SJSA1 (cell line): ENCODE measurements at regions not wholly inside any gene's neighbourhood (a gene's known extent, or its start where the extent isn't known, plus 50 kb on each side); places are given as distances from the start of the nearest gene placed in this dataset.

ENCODE experiments used
- DNase-seq, 2 experiments: peaks; one replicate each; pipeline ENCODE4 v3.0.0-alpha.2; 2015 to 2020; ENCODE audit warnings: low spot score in 2 of 2, low read depth in 1 of 2
- H3K27ac ChIP-seq: fragments of 250-450 bp; sonication (Bioruptor Pico); 2 replicates; pipeline ENCODE4 v1.5.1; 2020; ENCODE audit warnings: mild to moderate bottlenecking, moderate library complexity
- H3K27me3 ChIP-seq: fragments of 250-450 bp; sonication (Bioruptor Pico); replicated peaks from 2 replicates; pipeline ENCODE4 v1.5.1; 2020; ENCODE audit warnings: mild to moderate bottlenecking, moderate library complexity
- H3K36me3 ChIP-seq: fragments of 250-450 bp; sonication (Bioruptor Pico); 2 replicates; pipeline ENCODE4 v1.5.1; 2020; ENCODE audit warnings: mild to moderate bottlenecking
- H3K4me1 ChIP-seq: fragments of 250-450 bp; sonication (Bioruptor Pico); replicated peaks from 2 replicates; pipeline ENCODE4 v1.6.1; 2021; ENCODE audit warnings: mild to moderate bottlenecking
- H3K4me3 ChIP-seq: fragments of 250-450 bp; sonication (Bioruptor Pico); 2 replicates; pipeline ENCODE4 v1.5.1; 2020; ENCODE audit warnings: mild to moderate bottlenecking
- H3K9me3 ChIP-seq: fragments of 250-450 bp; sonication (Bioruptor Pico); replicated peaks from 2 replicates; pipeline ENCODE4 v1.5.1; 2020; ENCODE audit warnings: mild to moderate bottlenecking

- no peak overlapping the region for H3K4me3 ChIP-seq
- H3K36me3 ChIP-seq = no peaks in the 10 kb centered on the region
- no peaks in the 10 kb centered on the region for H3K4me1 ChIP-seq
- no peak for DNase-seq
- no peaks in the 10 kb centered on the region; the same call in 1 of the 2 replicates for H3K27me3 ChIP-seq
- H3K9me3 ChIP-seq = no peaks in the 10 kb centered on the region
- H3K27ac ChIP-seq = no peak overlapping the region
Measured at GRCh38 chr14:21993837-21994236, 320.2 kb upstream of the OR4E1 start.

GRCh38 chr14:21993070-21993469 lies 319.5 kb upstream of the OR4E1 start:
- H3K27me3 ChIP-seq = no peaks in the 10 kb centered on the region; the same call in 1 of the 2 replicates
- no peaks in the 10 kb centered on the region for H3K4me1 ChIP-seq
- no peak overlapping the region for H3K4me3 ChIP-seq
- no peaks in the 10 kb centered on the region for H3K9me3 ChIP-seq
- DNase-seq = no peak
- no peak overlapping the region for H3K27ac ChIP-seq
- no peaks in the 10 kb centered on the region for H3K36me3 ChIP-seq

GRCh38 chr14:21991130-21991529 lies 317.5 kb upstream of the OR4E1 start:
- Histone ChIP-seq H3K9me3 (no peaks in the 10 kb centered on the region), H3K4me3 (no peak overlapping the region), H3K36me3 (no peaks in the 10 kb centered on the region), H3K27me3 (no peaks in the 10 kb centered on the region; the same call in 1 of the 2 replicates), H3K4me1 (no peaks in the 10 kb centered on the region), H3K27ac (no peak overlapping the region)
- DNase-seq = no peak

- Histone ChIP-seq H3K4me1 (no peaks in the 10 kb centered on the region), H3K27ac (no peak overlapping the region), H3K9me3 (no peaks in the 10 kb centered on the region), H3K36me3 (no peaks in the 10 kb centered on the region), H3K27me3 (no peaks in the 10 kb centered on the region; the same call in 1 of the 2 replicates), H3K4me3 (no peak overlapping the region)
- DNase-seq = no peak
Measured at GRCh38 chr14:21990116-21990515, 316.5 kb upstream of the OR4E1 start.

GRCh38 chr14:21989090-21989489 lies 315.5 kb upstream of the OR4E1 start:
- Histone ChIP-seq H3K27ac (no peak overlapping the region), H3K36me3 (no peaks in the 10 kb centered on the region), H3K4me3 (no peak overlapping the region), H3K27me3 (no peaks in the 10 kb centered on the region), H3K4me1 (no peaks in the 10 kb centered on the region), H3K9me3 (no peaks in the 10 kb centered on the region)
- no peak for DNase-seq

GRCh38 chr14:21988413-21988812 lies 314.8 kb upstream of the OR4E1 start:
- no peak overlapping the region for H3K4me3 ChIP-seq

GRCh38 chr14:21987937-21988336 lies 314.3 kb upstream of the OR4E1 start:
- H3K4me3 ChIP-seq = no peak overlapping the region
- no peak overlapping the region for H3K27ac ChIP-seq
- no peaks in the 10 kb centered on the region for H3K4me1 ChIP-seq
- H3K27me3 ChIP-seq = no peaks in the 10 kb centered on the region
- no peaks in the 10 kb centered on the region for H3K36me3 ChIP-seq
- H3K9me3 ChIP-seq = no peaks in the 10 kb centered on the region
- no peak for DNase-seq

More at GRCh38 chr14:21988413-21988812, 314.8 kb upstream of the OR4E1 start:
- Histone ChIP-seq H3K27ac (no peak overlapping the region), H3K9me3 (no peaks in the 10 kb centered on the region), H3K27me3 (no peaks in the 10 kb centered on the region), H3K36me3 (no peaks in the 10 kb centered on the region), H3K4me1 (no peaks in the 10 kb centered on the region)
- DNase-seq = no peak

- Histone ChIP-seq H3K27me3 (no peaks in the 10 kb centered on the region), H3K27ac (no peak overlapping the region), H3K9me3 (no peaks in the 10 kb centered on the region), H3K4me1 (no peaks in the 10 kb centered on the region), H3K36me3 (no peaks in the 10 kb centered on the region), H3K4me3 (no peak overlapping the region)
- no peak for DNase-seq
Measured at GRCh38 chr14:21985081-21985480, 311.5 kb upstream of the OR4E1 start.

- Histone ChIP-seq H3K4me1 (no peaks in the 10 kb centered on the region), H3K36me3 (no peaks in the 10 kb centered on the region), H3K9me3 (no peaks in the 10 kb centered on the region), H3K27me3 (no peaks in the 10 kb centered on the region), H3K4me3 (no peak overlapping the region), H3K27ac (no peak overlapping the region)
- no peak for DNase-seq
Measured at GRCh38 chr14:21978999-21979314, 305.3 kb upstream of the OR4E1 start.

GRCh38 chr14:21978184-21978998 lies 304.8 kb upstream of the OR4E1 start:
- Histone ChIP-seq H3K36me3 (no peaks in the 10 kb centered on the region), H3K4me3 (no peak overlapping the region), H3K9me3 (no peaks in the 10 kb centered on the region), H3K27me3 (no peaks in the 10 kb centered on the region), H3K27ac (no peak overlapping the region), H3K4me1 (no peaks in the 10 kb centered on the region)
- DNase-seq = peak in 1 of 2 experiments; percentile 4

- no peak for DNase-seq
- Histone ChIP-seq H3K36me3 (no peaks in the 10 kb centered on the region), H3K27me3 (no peaks in the 10 kb centered on the region), H3K4me3 (no peak overlapping the region), H3K9me3 (no peaks in the 10 kb centered on the region), H3K27ac (no peak overlapping the region), H3K4me1 (no peaks in the 10 kb centered on the region)
Measured at GRCh38 chr14:21974741-21975140, 301.1 kb upstream of the OR4E1 start.

GRCh38 chr14:21965042-21965441 lies 291.4 kb upstream of the OR4E1 start:
- Histone ChIP-seq H3K27me3 (no peaks in the 10 kb centered on the region), H3K4me1 (no peaks in the 10 kb centered on the region), H3K27ac (no peak overlapping the region), H3K9me3 (no peaks in the 10 kb centered on the region), H3K36me3 (no peaks in the 10 kb centered on the region), H3K4me3 (no peak overlapping the region)
- no peak for DNase-seq

GRCh38 chr14:21964180-21964579 lies 290.6 kb upstream of the OR4E1 start:
- no peaks in the 10 kb centered on the region for H3K27me3 ChIP-seq
- H3K4me1 ChIP-seq = no peaks in the 10 kb centered on the region
- H3K9me3 ChIP-seq = no peaks in the 10 kb centered on the region
- no peak overlapping the region for H3K27ac ChIP-seq
- DNase-seq = no peak
- no peak overlapping the region for H3K4me3 ChIP-seq
- H3K36me3 ChIP-seq = no peaks in the 10 kb centered on the region

- Histone ChIP-seq H3K27ac (no peak overlapping the region), H3K36me3 (no peaks in the 10 kb centered on the region), H3K4me3 (no peak overlapping the region), H3K4me1 (no peaks in the 10 kb centered on the region), H3K9me3 (no peaks in the 10 kb centered on the region), H3K27me3 (no peaks in the 10 kb centered on the region)
- no peak for DNase-seq
Measured at GRCh38 chr14:21960636-21961035, 287.0 kb upstream of the OR4E1 start.

GRCh38 chr14:21941885-21942284 lies 268.3 kb upstream of the OR4E1 start:
- H3K4me1 ChIP-seq = no peaks in the 10 kb centered on the region
- no peak for DNase-seq
- no peaks in the 10 kb centered on the region for H3K27me3 ChIP-seq
- no peaks in the 10 kb centered on the region for H3K9me3 ChIP-seq
- no peaks in the 10 kb centered on the region for H3K36me3 ChIP-seq
- H3K27ac ChIP-seq = no peak overlapping the region
- no peak overlapping the region for H3K4me3 ChIP-seq
